ENCODE measurements at regions not wholly inside any gene's neighbourhood (a gene's known extent, or its start where the extent isn't known, plus 50 kb on each side); places are given as distances from the start of the nearest gene placed in this dataset.
A peak's percentile ranks its signal among the peaks of the same experiment; 100 is the strongest.

DNA sequence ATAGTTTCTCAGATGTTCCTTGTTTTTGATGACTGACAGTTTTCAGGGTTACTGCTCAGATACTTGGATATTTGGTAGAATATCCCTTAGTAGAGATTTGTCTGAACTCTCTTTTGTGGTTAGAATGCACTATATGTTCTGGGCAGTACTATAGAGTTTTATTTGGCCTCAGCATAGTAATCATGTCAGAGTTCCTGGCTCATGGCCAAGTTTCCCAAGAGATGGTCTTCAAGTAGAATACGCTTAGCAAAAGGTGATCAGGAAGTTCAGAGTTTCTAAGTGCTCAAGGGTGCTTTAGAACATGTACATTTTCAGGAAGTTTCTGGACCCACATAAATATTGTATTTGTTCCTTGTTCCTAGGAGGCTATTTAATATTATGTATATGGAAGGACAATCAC, 1209.7 kb upstream of the GJE1 start:
- CTCF ChIA-PET: no interaction called here
- Mint-ChIP-seq H3K9me3 (ENCODE audit: unreplicated experiment) (peaks cover 9% of the 10 kb centered on the region), H3K27ac (ENCODE audit: unreplicated experiment) (no peak overlapping the region), H3K36me3 (ENCODE audit: insufficient read depth, unreplicated experiment) (no peaks in the 10 kb centered on the region), H3K4me3 (ENCODE audit: unreplicated experiment) (no peak overlapping the region), H3K27me3 (ENCODE audit: insufficient read depth, unreplicated experiment) (no peaks in the 10 kb centered on the region), H3K4me1 (ENCODE audit: low read depth, unreplicated experiment) (no peaks in the 10 kb centered on the region)
- Histone ChIP-seq H3K36me3 (ENCODE audit: control insufficient read depth, insufficient read depth, low read length) (no peaks in the 10 kb centered on the region), H3K4me3 (ENCODE audit: low read depth, low read length) (no peak overlapping the region), H3K27me3 (replicated peaks; ENCODE audit: control insufficient read depth, insufficient read depth, low read length) (no peaks in the 10 kb centered on the region), H3K9me3 (no peaks in the 10 kb centered on the region), H3K4me1 (no peaks in the 10 kb centered on the region)
- intact Hi-C loops (cut with micrococcal nuclease; ENCODE audit: unreplicated experiment): no loop called here
- POLR2A ChIA-PET: no interaction called here
- BruUV-seq (replicated peaks): no TSS peak
- TF ChIP-seq, protein P1, sequence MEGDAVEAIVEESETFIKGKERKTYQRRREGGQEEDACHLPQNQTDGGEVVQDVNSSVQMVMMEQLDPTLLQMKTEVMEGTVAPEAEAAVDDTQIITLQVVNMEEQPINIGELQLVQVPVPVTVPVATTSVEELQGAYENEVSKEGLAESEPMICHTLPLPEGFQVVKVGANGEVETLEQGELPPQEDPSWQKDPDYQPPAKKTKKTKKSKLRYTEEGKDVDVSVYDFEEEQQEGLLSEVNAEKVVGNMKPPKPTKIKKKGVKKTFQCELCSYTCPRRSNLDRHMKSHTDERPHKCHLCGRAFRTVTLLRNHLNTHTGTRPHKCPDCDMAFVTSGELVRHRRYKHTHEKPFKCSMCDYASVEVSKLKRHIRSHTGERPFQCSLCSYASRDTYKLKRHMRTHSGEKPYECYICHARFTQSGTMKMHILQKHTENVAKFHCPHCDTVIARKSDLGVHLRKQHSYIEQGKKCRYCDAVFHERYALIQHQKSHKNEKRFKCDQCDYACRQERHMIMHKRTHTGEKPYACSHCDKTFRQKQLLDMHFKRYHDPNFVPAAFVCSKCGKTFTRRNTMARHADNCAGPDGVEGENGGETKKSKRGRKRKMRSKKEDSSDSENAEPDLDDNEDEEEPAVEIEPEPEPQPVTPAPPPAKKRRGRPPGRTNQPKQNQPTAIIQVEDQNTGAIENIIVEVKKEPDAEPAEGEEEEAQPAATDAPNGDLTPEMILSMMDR (IDR thresholded peaks at IDR 0.05; ENCODE audit: insufficient read depth in 1 of 2, low read depth in 1 of 2, low read length in 1 of 2, severe bottlenecking in 1 of 2, unreplicated experiment in 1 of 2): no peak
- no peak for DNase-seq

DNA sequence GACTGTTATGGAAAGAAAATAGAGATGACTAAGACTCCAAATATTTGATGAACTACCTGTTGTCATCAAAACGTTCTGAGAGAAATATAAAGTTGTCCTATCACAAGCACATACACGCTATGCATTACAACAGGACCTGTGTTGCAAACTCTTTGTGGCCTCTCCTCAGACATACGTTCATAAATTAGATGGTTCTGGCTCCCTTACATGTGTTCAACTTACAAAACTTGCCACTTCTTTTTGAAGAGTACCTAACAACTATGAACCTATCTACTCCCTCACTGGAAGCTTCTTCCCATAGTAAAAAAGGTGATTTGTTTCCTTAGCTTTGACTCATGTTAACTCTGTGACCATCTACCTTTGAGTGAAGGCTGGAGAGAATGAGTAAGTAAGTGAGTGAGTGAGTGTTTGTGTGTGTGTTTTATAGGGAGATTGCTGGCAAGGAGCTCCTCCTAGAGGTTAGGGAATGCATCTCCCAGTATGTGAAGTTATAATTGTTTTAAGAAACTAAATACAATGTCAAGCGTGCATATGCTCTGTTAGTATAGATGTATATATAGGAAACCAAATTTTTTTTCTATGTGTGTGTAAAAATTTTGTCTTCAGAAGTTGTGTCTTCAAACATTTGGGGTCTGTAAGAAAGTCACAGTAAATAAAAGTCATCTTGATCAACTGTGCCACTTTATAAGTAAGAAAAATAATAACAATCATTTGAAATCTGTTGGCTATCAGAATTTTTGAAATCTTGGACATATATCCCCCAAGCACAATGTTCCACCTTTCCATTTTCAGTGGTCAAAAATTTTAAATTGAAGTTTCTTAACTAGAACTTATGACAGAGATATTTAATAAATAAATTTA, 1211.1 kb upstream of the GJE1 start:
- Histone ChIP-seq H3K4me1 (no peaks in the 10 kb centered on the region), H3K36me3 (ENCODE audit: control insufficient read depth, insufficient read depth, low read length) (no peaks in the 10 kb centered on the region), H3K27me3 (replicated peaks; ENCODE audit: control insufficient read depth, insufficient read depth, low read length) (no peaks in the 10 kb centered on the region), H3K9me3 (no peaks in the 10 kb centered on the region), H3K4me3 (ENCODE audit: low read depth, low read length) (no peak overlapping the region)
- ChIA-PET CTCF (no interaction called here), POLR2A (no interaction called here)
- no TSS peak for BruUV-seq (replicated peaks)
- H3K9me3 Mint-ChIP-seq (ENCODE audit: unreplicated experiment): peaks cover 10% of the 10 kb centered on the region
- no peak overlapping the region for H3K27ac Mint-ChIP-seq (ENCODE audit: unreplicated experiment)
- no peaks in the 10 kb centered on the region for H3K4me1 Mint-ChIP-seq (ENCODE audit: low read depth, unreplicated experiment)
- TF ChIP-seq, protein P1 (IDR thresholded peaks at IDR 0.05; ENCODE audit: insufficient read depth in 1 of 2, low read depth in 1 of 2, low read length in 1 of 2, severe bottlenecking in 1 of 2, unreplicated experiment in 1 of 2): peak; percentile 42 to 70
- intact Hi-C loops (cut with micrococcal nuclease; ENCODE audit: unreplicated experiment): loop anchor here (2.0 kb wide), 1 partner anchor 249 kb away; no protein-coding TSS in a partner anchor
- H3K27me3 Mint-ChIP-seq (ENCODE audit: insufficient read depth, unreplicated experiment): no peaks in the 10 kb centered on the region
- no peak overlapping the region for H3K4me3 Mint-ChIP-seq (ENCODE audit: unreplicated experiment)
- H3K36me3 Mint-ChIP-seq (ENCODE audit: insufficient read depth, unreplicated experiment): no peaks in the 10 kb centered on the region
- peak in 1 of 2 experiments; percentile 37 for DNase-seq

DNA sequence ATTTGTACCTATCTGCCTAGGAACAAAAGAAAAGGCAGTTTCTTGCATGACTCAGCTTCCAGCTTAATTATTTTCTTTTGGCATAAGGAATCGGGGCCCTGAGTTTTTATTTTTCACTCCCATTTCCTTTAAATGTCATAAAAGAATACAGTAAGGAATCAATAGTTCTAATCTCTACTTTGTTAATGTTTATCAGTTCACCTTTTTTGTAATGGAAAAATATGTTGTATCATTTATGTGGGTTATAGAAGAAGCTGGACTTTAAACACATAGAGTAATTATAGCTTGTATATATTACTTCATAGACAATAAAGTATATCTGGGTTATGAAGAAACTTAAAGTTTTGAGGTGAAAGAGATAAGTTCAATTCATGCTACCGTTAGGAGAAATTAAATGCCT, 1214.8 kb upstream of the GJE1 start:
- Mint-ChIP-seq H3K4me1 (ENCODE audit: low read depth, unreplicated experiment) (no peaks in the 10 kb centered on the region), H3K4me3 (ENCODE audit: unreplicated experiment) (no peak overlapping the region), H3K9me3 (ENCODE audit: unreplicated experiment) (peaks cover 14% of the 10 kb centered on the region), H3K36me3 (ENCODE audit: insufficient read depth, unreplicated experiment) (no peaks in the 10 kb centered on the region), H3K27ac (ENCODE audit: unreplicated experiment) (no peak overlapping the region), H3K27me3 (ENCODE audit: insufficient read depth, unreplicated experiment) (no peaks in the 10 kb centered on the region)
- H3K4me1 ChIP-seq: no peaks in the 10 kb centered on the region
- no peaks in the 10 kb centered on the region for H3K27me3 ChIP-seq (replicated peaks; ENCODE audit: control insufficient read depth, insufficient read depth, low read length)
- no peaks in the 10 kb centered on the region for H3K36me3 ChIP-seq (ENCODE audit: control insufficient read depth, insufficient read depth, low read length)
- no peak for DNase-seq
- TF ChIP-seq, protein P1 (IDR thresholded peaks at IDR 0.05; ENCODE audit: insufficient read depth in 1 of 2, low read depth in 1 of 2, low read length in 1 of 2, severe bottlenecking in 1 of 2, unreplicated experiment in 1 of 2): no peak
- BruUV-seq (replicated peaks): no TSS peak
- H3K4me3 ChIP-seq (ENCODE audit: low read depth, low read length): no peak overlapping the region
- ChIA-PET POLR2A (no interaction called here), CTCF (no interaction called here)
- H3K9me3 ChIP-seq: no peaks in the 10 kb centered on the region
- intact Hi-C loops (cut with micrococcal nuclease; ENCODE audit: unreplicated experiment): no loop called here
